ENCODE measurements at regions not wholly inside any gene's neighbourhood (a gene's known extent, or its start where the extent isn't known, plus 50 kb on each side); places are given as distances from the start of the nearest gene placed in this dataset.

DNA sequence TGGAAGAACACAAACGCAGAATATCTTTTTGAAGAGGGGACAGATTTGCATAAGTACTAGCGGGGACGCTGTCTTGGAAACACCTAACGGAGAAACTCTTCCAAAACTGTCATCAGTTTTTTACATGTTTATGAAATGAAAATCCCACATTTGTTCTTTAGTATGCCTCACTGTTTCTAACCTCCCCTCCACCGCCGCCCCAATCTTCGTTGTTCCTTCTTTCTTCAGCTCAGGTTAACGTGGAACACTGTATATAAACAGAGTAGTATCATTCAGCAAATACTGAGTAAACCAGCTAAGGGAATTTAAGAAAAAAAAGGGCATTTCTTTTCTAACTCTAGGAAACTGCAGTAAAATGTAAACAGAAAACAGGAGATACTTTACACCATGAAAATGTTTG, 2345.6 kb downstream of the PCDH7 start:
- no peak for DNase-seq (ENCODE audit: low read depth, low spot score)
- ChIA-PET CTCF (no interaction called here), POLR2A (no interaction called here)
- H3K4me3 ChIP-seq (ENCODE audit: low read depth, low read length), result no peak overlapping the region
- TF ChIP-seq, protein P1, sequence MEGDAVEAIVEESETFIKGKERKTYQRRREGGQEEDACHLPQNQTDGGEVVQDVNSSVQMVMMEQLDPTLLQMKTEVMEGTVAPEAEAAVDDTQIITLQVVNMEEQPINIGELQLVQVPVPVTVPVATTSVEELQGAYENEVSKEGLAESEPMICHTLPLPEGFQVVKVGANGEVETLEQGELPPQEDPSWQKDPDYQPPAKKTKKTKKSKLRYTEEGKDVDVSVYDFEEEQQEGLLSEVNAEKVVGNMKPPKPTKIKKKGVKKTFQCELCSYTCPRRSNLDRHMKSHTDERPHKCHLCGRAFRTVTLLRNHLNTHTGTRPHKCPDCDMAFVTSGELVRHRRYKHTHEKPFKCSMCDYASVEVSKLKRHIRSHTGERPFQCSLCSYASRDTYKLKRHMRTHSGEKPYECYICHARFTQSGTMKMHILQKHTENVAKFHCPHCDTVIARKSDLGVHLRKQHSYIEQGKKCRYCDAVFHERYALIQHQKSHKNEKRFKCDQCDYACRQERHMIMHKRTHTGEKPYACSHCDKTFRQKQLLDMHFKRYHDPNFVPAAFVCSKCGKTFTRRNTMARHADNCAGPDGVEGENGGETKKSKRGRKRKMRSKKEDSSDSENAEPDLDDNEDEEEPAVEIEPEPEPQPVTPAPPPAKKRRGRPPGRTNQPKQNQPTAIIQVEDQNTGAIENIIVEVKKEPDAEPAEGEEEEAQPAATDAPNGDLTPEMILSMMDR (IDR thresholded peaks at IDR 0.05; ENCODE audit: insufficient read depth, low read length, missing control alignments), result no peak

DNA sequence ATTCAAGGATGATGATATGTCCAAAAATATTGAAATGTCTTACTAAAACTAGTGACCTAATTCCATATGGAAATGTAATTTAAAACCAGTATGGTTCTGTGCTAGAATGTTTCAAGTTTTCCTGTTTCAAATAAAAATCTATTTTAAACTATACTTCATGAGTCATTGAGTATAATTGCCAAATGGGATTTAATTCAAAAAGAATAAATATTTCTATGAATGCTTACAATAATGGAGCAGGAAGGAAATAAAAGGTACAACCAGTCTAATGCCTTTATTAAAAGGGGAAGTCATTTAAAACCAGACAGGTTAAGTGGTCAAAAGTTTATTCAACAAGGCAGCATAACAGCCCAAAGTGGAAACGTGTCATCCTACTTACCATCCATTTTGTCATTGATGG, 2347.1 kb downstream of the PCDH7 start:
- TF ChIP-seq, protein P1 (IDR thresholded peaks at IDR 0.05; ENCODE audit: insufficient read depth, low read length, missing control alignments), result no peak
- ChIA-PET POLR2A (no interaction called here), CTCF (no interaction called here)
- H3K4me3 ChIP-seq (ENCODE audit: low read depth, low read length), result no peak overlapping the region
- no peak for DNase-seq (ENCODE audit: low read depth, low spot score)

DNA sequence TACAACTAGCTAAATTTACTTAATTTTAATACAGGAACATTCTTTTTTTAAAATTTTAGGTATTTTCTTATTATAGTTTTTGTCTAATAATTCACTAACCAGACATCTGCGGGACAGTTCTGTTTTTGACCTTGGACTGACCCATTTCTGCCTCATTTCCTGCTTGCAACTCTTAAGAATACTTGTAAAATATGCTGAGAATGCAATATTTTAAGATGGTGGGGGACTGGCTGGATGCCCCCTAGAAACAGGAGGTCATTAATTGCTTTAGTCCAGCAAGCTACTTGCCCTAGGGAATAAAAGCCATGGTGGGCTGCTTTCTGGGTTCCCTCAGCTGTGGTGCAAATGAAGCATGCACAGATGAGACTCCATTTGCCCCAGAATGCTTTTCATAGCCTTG, 2348.4 kb downstream of the PCDH7 start:
- no peak for DNase-seq (ENCODE audit: low read depth, low spot score)
- CTCF ChIA-PET, result no interaction called here
- POLR2A ChIA-PET, result no interaction called here
- no peak overlapping the region for H3K4me3 ChIP-seq (ENCODE audit: low read depth, low read length)
- TF ChIP-seq, protein P1 (IDR thresholded peaks at IDR 0.05; ENCODE audit: insufficient read depth, low read length, missing control alignments), result no peak

DNA sequence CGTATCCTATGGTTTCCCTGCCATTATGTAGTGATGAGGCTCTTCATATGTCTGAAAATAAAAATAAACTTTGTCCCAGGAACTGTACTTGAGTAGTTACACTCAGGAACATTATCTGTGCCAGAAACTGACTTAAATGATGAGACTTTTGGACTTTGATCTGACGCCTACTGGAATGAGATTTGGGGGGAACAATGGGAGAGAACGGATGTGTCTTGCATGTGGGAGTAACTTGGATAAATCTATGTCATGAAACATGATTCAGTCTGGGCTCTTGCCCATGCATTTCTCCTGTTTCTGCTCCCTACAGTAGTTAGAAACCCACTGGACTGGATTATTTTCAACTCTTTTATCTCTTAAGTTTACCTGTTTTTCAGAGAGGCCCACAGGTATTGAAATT, 2351.4 kb downstream of the PCDH7 start:
- POLR2A ChIA-PET, result no interaction called here
- no peak for DNase-seq (ENCODE audit: low read depth, low spot score)
- CTCF ChIA-PET, result no interaction called here
- TF ChIP-seq, protein P1 (IDR thresholded peaks at IDR 0.05; ENCODE audit: insufficient read depth, low read length, missing control alignments), result no peak
- no peak overlapping the region for H3K4me3 ChIP-seq (ENCODE audit: low read depth, low read length)

DNA sequence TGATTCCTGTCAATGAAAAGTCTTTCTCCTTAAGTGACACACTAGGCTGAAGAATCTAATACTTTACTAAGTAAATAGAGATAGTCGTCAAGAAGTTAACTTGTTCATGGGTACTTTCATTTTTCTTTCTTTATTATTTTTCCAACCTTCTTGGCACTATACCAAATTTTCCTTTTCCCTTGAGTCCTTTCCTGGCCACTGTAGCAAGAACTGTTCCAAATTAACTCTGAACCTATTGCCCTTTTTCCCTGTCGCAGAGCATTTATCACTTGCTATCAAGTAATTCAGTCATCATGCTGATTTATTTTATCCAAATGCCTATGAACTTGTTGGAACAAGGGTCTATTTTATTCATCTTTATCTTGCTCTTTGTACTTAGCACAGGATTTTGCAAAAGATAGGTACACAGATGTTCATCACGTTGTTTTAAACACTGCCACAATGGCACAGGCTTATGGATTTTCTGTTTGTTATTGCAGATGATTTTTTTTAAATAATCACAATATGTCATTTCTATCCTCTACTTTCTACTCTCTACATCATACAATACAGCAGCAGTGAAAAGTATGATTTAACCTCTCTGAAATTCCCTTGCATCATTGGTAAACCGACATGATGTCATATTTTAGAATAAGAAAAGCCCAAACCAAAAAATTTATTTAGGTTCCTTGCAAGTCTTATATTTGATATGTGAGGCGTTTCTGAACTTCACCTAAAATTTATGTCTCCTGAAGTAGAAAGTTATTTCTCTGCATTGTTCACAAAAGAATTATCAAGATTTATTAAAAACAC, 2352.3 kb downstream of the PCDH7 start:
- POLR2A ChIA-PET, result no interaction called here
- TF ChIP-seq, protein P1 (IDR thresholded peaks at IDR 0.05; ENCODE audit: insufficient read depth, low read length, missing control alignments), result no peak
- no peak overlapping the region for H3K4me3 ChIP-seq (ENCODE audit: low read depth, low read length)
- CTCF ChIA-PET, result no interaction called here
- no peak for DNase-seq (ENCODE audit: low read depth, low spot score)

DNA sequence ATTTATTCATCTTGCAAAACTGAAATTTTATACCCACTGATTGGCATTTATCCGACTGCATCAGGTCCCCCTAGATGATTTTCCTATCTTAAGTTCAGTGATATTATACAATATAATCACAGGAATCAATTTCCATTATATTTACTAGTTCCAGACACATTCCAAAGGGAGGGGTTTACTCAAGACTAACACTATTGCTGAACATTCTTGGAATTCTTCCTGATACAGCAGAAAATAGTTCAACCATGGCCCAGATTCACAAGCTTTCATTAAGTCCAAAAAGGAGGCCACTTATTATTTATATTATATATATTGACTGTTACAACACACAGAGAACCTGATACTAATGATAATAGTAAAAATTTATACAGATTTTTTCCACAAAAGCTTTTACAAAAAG, 2353.6 kb downstream of the PCDH7 start:
- TF ChIP-seq, protein P1 (IDR thresholded peaks at IDR 0.05; ENCODE audit: insufficient read depth, low read length, missing control alignments), result no peak
- no peak overlapping the region for H3K4me3 ChIP-seq (ENCODE audit: low read depth, low read length)
- ChIA-PET POLR2A (no interaction called here), CTCF (interaction anchor here (1.5 kb wide), 1 partner anchor 13 kb away, joined by 4 read pairs; no protein-coding TSS in a partner anchor)
- DNase-seq (ENCODE audit: low read depth, low spot score), result no peak
